ENCODE measurements at regions not wholly inside any gene's neighbourhood (a gene's known extent, or its start where the extent isn't known, plus 50 kb on each side); places are given as distances from the start of the nearest gene placed in this dataset.

GRCh38 chr2:12890066-12890465 is 173.3 kb downstream of the TRIB2 start:
- TF ChIP-seq, protein P1, sequence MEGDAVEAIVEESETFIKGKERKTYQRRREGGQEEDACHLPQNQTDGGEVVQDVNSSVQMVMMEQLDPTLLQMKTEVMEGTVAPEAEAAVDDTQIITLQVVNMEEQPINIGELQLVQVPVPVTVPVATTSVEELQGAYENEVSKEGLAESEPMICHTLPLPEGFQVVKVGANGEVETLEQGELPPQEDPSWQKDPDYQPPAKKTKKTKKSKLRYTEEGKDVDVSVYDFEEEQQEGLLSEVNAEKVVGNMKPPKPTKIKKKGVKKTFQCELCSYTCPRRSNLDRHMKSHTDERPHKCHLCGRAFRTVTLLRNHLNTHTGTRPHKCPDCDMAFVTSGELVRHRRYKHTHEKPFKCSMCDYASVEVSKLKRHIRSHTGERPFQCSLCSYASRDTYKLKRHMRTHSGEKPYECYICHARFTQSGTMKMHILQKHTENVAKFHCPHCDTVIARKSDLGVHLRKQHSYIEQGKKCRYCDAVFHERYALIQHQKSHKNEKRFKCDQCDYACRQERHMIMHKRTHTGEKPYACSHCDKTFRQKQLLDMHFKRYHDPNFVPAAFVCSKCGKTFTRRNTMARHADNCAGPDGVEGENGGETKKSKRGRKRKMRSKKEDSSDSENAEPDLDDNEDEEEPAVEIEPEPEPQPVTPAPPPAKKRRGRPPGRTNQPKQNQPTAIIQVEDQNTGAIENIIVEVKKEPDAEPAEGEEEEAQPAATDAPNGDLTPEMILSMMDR (IDR thresholded peaks at IDR 0.05) = no peak
- TF ChIP-seq POLR2A (IDR thresholded peaks at IDR 0.05; ENCODE audit: low read depth) = no peak
